SK-N-SH (cell line): ENCODE measurements at regions not wholly inside any gene's neighbourhood (a gene's known extent, or its start where the extent isn't known, plus 50 kb on each side); places are given as distances from the start of the nearest gene placed in this dataset.

Source experiments
- EP300 ChIP-seq, 2 experiments: IDR thresholded peaks; 2 replicates each; pipeline versions ENCODE4 v1.4.0 to v1.6.1; 2012; ENCODE audit warnings: borderline replicate concordance in 1 of 2, low read depth in 1 of 2, low read length in 1 of 2
- FOXM1 ChIP-seq: IDR thresholded peaks from 2 replicates; pipeline ENCODE4 v1.4.0; 2012; ENCODE audit warnings: low read depth, mild to moderate bottlenecking
- JUND ChIP-seq: IDR thresholded peaks from 2 replicates; pipeline ENCODE4 v1.4.0; 2012
- NRF1 ChIP-seq: IDR thresholded peaks from 2 replicates; pipeline ENCODE4 v1.6.1; 2012; ENCODE audit warnings: low read depth, mild to moderate bottlenecking, low read length
- TF ChIP-seq, protein P1 (sequence below): fragments of 200-600 bp; sonication (generic); IDR thresholded peaks from 2 replicates; pipeline ENCODE4 v1.6.1; 2017; ENCODE audit warnings: antibody characterized with exemption, mild to moderate bottlenecking, moderate library complexity

- TF ChIP-seq, protein P1, sequence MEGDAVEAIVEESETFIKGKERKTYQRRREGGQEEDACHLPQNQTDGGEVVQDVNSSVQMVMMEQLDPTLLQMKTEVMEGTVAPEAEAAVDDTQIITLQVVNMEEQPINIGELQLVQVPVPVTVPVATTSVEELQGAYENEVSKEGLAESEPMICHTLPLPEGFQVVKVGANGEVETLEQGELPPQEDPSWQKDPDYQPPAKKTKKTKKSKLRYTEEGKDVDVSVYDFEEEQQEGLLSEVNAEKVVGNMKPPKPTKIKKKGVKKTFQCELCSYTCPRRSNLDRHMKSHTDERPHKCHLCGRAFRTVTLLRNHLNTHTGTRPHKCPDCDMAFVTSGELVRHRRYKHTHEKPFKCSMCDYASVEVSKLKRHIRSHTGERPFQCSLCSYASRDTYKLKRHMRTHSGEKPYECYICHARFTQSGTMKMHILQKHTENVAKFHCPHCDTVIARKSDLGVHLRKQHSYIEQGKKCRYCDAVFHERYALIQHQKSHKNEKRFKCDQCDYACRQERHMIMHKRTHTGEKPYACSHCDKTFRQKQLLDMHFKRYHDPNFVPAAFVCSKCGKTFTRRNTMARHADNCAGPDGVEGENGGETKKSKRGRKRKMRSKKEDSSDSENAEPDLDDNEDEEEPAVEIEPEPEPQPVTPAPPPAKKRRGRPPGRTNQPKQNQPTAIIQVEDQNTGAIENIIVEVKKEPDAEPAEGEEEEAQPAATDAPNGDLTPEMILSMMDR, result no peak
- TF ChIP-seq EP300 (IDR thresholded peaks at IDR 0.05; ENCODE audit: borderline replicate concordance in 1 of 2, low read depth in 1 of 2, low read length in 1 of 2), result no peak
- TF ChIP-seq NRF1, result no peak
- no peak for TF ChIP-seq JUND
- TF ChIP-seq FOXM1, result no peak
Measured at GRCh38 chr6:2578767-2579166, 172.0 kb downstream of the MYLK4 start.
